T-cell (primary cell): ENCODE measurements at regions not wholly inside any gene's neighbourhood (a gene's known extent, or its start where the extent isn't known, plus 50 kb on each side); places are given as distances from the start of the nearest gene placed in this dataset.

Experiments
- ATAC-seq, 4 experiments: fragments of 200-7000 bp in 3 of 4; fragments of 150-1000 bp in 1 of 4; cut with Tn5 transposase; replicated peaks in 1 of 4; 1 replicate in 3 of 4; 2 replicates in 1 of 4; pipeline ENCODE4 v1.10.0; 2021; ENCODE audit warnings: moderate library complexity in 3 of 4, mild to moderate bottlenecking in 2 of 4, moderate number of reproducible peaks in 1 of 4
- CTCF ChIA-PET, 2 donors: fragments of 300-600 bp; sonication (Branson Sonifier 250); formaldehyde crosslinking; loops; one replicate each; lab custom pipeline; 2022; ENCODE audit warnings: antibody characterized with exemption in 2 of 2; lab: Charles Lee
- POLR2A ChIA-PET, 2 donors: fragments of 300-600 bp; sonication (Branson Sonifier 250); formaldehyde crosslinking; loops; one replicate each; lab custom pipeline; 2022; ENCODE audit warnings: antibody characterized with exemption in 2 of 2; lab: Charles Lee
- DNase-seq, 35 experiments: peaks; one replicate each; pipeline versions ENCODE4 v3.0.0 to v3.0.0-alpha.2; 2013 to 2023
- H3K27ac ChIP-seq: one replicate; pipeline ENCODE4 v1.5.1; 2013; ENCODE audit warnings: low read length
- H3K27me3 ChIP-seq, 2 experiments: replicated peaks in 1 of 2; 1 replicate in 1 of 2; 2 replicates in 1 of 2; pipeline versions ENCODE4 v1.6.1 to v1.7.0; 2013; ENCODE audit warnings: low read length in 1 of 2, mixed read lengths in 1 of 2; ENCODE audit not compliant: control insufficient read depth in 2 of 2, insufficient read depth in 2 of 2; ENCODE audit errors: extremely low read depth in 1 of 2
- H3K36me3 ChIP-seq, 2 donors: 1 replicate in 1 of 2; 2 replicates in 1 of 2; pipeline versions ENCODE4 v1.6.1 to v1.7.0; 2013; ENCODE audit warnings: low read length in 1 of 2; ENCODE audit not compliant: control insufficient read depth in 2 of 2, insufficient read depth in 1 of 2; ENCODE audit errors: extremely low read depth in 1 of 2
- H3K4me1 ChIP-seq, 2 experiments: 1 replicate in 1 of 2; 2 replicates in 1 of 2; pipeline versions ENCODE4 v1.6.1 to v1.7.0; 2013; ENCODE audit warnings: low read length in 2 of 2, mixed read lengths in 1 of 2; ENCODE audit not compliant: insufficient read depth in 2 of 2, control insufficient read depth in 1 of 2; ENCODE audit errors: extremely low read depth in 1 of 2
- H3K4me3 ChIP-seq, 2 donors: 1 replicate in 1 of 2; 2 replicates in 1 of 2; pipeline versions ENCODE4 v1.5.1 to v1.7.0; 2013; ENCODE audit warnings: mild to moderate bottlenecking in 2 of 2, low read length in 1 of 2, moderate library complexity in 1 of 2; ENCODE audit not compliant: control insufficient read depth in 1 of 2; ENCODE audit errors: extremely low read depth in 1 of 2
- H3K9me3 ChIP-seq: 2 replicates; pipeline ENCODE4 v1.7.0; 2013
- H3K27ac Mint-ChIP-seq, 2 donors: one replicate each; pipeline ENCODE4 v1.8.0; 2020 to 2021; ENCODE audit warnings: mild to moderate bottlenecking in 2 of 2, mixed read lengths in 2 of 2
- H3K27me3 Mint-ChIP-seq, 2 donors: one replicate each; pipeline ENCODE4 v1.8.0; 2021 to 2022; ENCODE audit warnings: mixed read lengths in 2 of 2
- H3K36me3 Mint-ChIP-seq: one replicate; pipeline ENCODE4 v1.8.0; 2021; ENCODE audit warnings: mixed read lengths
- H3K4me1 Mint-ChIP-seq, 3 donors: one replicate each; pipeline ENCODE4 v1.8.0; 2020 to 2022; ENCODE audit warnings: mixed read lengths in 3 of 3, mild to moderate bottlenecking in 1 of 3
- H3K4me3 Mint-ChIP-seq, 3 donors: one replicate each; pipeline ENCODE4 v1.8.0; 2020 to 2022; ENCODE audit warnings: mild to moderate bottlenecking in 3 of 3, mixed read lengths in 3 of 3, moderate library complexity in 3 of 3
- H3K9me3 Mint-ChIP-seq, 3 donors: one replicate each; pipeline ENCODE4 v1.8.0; 2020 to 2022; ENCODE audit warnings: mixed read lengths in 3 of 3
- WGBS: methylation state at CpG from one replicate; pipeline ENCODE4 v1.1.5; 2013; ENCODE audit warnings: missing lambda C conversion rate; ENCODE audit not compliant: insufficient coverage; 5-methylcytosine and 5-hydroxymethylcytosine counted together

DNA sequence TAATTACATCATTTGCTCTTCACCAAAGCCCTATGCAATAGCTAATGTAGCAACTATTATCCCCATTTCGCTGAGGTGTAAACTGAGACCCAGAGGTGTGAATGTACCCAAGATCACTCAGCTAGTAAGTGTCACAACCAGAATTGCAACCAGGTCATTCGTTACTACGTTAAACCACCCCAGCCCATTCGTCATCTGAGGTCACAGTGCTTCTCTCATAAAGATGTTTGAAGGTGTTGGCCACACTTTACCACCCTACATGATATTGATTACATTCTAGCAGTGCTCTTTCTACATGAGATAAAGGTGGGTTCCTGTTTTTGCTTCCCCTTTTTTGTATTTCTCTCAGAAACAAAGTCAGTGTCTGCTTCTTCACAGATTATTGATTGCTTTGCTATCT, 195.3 kb downstream of the ZBTB18 start:
- peaks cover 5 to 11% (median 11%) of the 10 kb centered on the region in 3 donors for H3K4me1 Mint-ChIP-seq
- ChIA-PET CTCF (interaction anchor here in 1 of 2 donors (0.6 kb wide), 1 partner anchor 53 kb away, joined by 3 read pairs; no protein-coding TSS in a partner anchor), POLR2A (no interaction called here)
- WGBS, result 100% methylated on average over 1 of the region's 4 CpGs
- H3K36me3 Mint-ChIP-seq, result no peaks in the 10 kb centered on the region
- H3K4me1 ChIP-seq, result peaks cover 0 to 3% of the 10 kb centered on the region in 2 experiments
- H3K9me3 ChIP-seq, result no peaks in the 10 kb centered on the region
- no peaks in the 10 kb centered on the region for H3K36me3 ChIP-seq
- ATAC-seq (no peak), DNase-seq (no peak)
- H3K9me3 Mint-ChIP-seq, result no peaks in the 10 kb centered on the region
- no peaks in the 10 kb centered on the region for H3K27me3 Mint-ChIP-seq
- H3K27me3 ChIP-seq, result no peaks in the 10 kb centered on the region
- no peak overlapping the region for H3K4me3 Mint-ChIP-seq
- H3K27ac ChIP-seq, result no peak overlapping the region
- no peak overlapping the region for H3K27ac Mint-ChIP-seq
- H3K4me3 ChIP-seq, result no peak overlapping the region

DNA sequence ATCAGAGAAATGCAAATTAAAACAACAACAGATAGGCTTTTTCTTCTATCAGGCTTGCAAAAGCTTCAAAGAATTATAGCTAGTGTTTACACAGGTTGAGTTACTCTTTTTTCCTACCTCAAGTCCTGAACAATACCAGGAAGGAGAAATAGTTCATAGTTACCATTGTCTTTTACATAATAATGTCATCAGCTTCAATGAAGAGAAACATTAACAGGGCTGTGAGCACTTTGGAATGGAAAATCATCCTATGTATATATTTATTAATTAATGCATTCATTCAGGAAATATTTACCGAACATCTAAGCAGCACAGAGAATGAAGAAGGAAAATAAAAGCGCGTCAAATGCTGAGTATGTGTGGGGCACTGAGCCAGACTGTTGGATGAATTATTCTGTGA, 197.3 kb downstream of the ZBTB18 start:
- H3K36me3 ChIP-seq, result no peaks in the 10 kb centered on the region
- ChIA-PET CTCF (interaction anchor here in 1 of 2 donors (0.6 kb wide), 1 partner anchor 453 kb away, joined by 4 read pairs; no protein-coding TSS in a partner anchor), POLR2A (no interaction called here)
- H3K9me3 Mint-ChIP-seq, result no peaks in the 10 kb centered on the region
- no peak overlapping the region for H3K27ac Mint-ChIP-seq
- H3K27me3 Mint-ChIP-seq, result no peaks in the 10 kb centered on the region
- H3K4me1 ChIP-seq, result no peaks in the 10 kb centered on the region
- H3K27me3 ChIP-seq, result peaks cover 0 to 3% of the 10 kb centered on the region in 2 experiments
- H3K4me3 Mint-ChIP-seq, result no peak overlapping the region
- no peak overlapping the region for H3K4me3 ChIP-seq
- H3K4me1 Mint-ChIP-seq, result no peaks in the 10 kb centered on the region
- no peak for ATAC-seq
- no peaks in the 10 kb centered on the region for H3K36me3 Mint-ChIP-seq
- no CpG with 5 or more reads among the region's 3 CpGs for WGBS
- DNase-seq, result no peak
- no peaks in the 10 kb centered on the region for H3K9me3 ChIP-seq
- H3K27ac ChIP-seq, result no peak overlapping the region

DNA sequence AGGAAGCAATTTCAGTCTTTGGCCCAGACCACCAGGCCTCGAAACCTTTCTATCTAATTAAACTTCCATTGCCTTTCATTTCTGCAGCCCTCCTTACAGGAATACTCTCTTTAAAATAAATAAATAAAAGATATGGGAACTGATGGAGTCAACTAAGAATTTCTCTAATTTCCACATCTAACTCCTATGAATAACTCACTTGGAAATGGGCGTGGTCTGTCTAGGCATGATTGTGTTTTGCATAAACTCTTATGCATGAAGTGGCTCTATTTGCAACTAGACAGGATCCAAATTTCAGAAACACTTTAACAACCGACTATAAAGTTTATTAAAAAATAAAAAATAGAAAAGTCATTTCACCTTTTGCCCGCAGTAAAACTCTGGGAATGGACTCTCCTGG, 199.5 kb downstream of the ADSS2 start:
- H3K4me1 Mint-ChIP-seq, result peaks cover 0 to 3% (median 0%) of the 10 kb centered on the region in 3 donors
- Histone ChIP-seq H3K9me3 (no peaks in the 10 kb centered on the region), H3K36me3 (no peaks in the 10 kb centered on the region), H3K27ac (no peak overlapping the region), H3K4me3 (no peak overlapping the region), H3K27me3 (peaks cover 0 to 5% of the 10 kb centered on the region in 2 experiments), H3K4me1 (peaks cover 0 to 2% of the 10 kb centered on the region in 2 experiments)
- POLR2A ChIA-PET, result no interaction called here
- peaks cover 0 to 4% (median 0%) of the 10 kb centered on the region in 3 donors for H3K9me3 Mint-ChIP-seq
- ATAC-seq, result no peak
- 79% methylated on average over 1 of the region's 4 CpGs for WGBS
- no peak overlapping the region for H3K27ac Mint-ChIP-seq
- H3K27me3 Mint-ChIP-seq, result peaks cover 0 to 2% of the 10 kb centered on the region in 2 donors
- H3K4me3 Mint-ChIP-seq, result no peak overlapping the region
- DNase-seq, result no peak
- CTCF ChIA-PET, result no interaction called here
- H3K36me3 Mint-ChIP-seq, result no peaks in the 10 kb centered on the region

DNA sequence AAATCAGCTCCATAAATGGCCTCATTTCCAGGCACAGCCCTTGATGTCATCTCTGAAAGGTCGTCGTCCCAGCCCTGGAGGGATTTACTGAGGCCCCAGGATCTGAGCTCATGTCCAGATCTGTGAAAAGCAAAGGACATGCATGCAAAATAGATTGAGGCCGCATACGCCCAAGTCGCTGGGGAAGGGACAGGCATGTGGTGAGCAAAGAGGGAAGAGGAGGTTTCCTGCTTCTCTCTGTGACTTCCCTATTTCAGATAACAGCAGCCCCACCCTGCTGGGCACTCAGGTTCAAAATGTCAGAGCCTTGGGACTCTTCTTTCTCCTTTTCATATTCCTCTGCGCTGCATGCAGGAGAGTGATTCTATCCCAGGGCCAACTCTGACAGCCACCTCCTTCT, 197.2 kb downstream of the ADSS2 start:
- peaks cover 0 to 2% of the 10 kb centered on the region in 2 donors for H3K27me3 Mint-ChIP-seq
- peak in 1 of 35 experiments; percentile 42 for DNase-seq

DNA sequence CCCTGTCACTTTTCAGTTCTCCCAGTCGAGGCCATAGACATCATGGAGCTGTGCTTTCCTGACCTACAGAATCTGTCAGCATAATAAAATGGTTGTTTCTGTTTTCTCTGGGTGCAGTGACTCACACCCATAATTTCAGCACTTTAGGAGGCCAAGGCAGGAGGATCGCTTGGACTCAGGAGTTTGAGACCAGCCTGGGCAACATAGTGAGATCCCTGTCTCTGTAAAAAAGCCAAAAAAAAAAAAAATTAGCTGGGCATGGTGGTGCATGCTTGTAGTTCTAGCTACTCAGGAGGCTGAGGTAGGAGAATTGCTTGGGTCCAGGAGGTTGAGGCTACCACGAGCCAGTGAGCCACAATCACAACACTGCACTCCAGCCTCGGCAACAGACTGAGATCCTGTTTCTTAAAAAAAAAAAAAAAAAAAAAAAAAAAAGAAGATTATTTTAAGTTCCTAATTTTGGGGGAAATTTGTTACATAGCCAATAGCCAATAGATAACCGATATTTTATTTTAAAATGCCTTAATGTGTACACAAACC, 196.2 kb downstream of the ADSS2 start:
- no peaks in the 10 kb centered on the region for H3K36me3 ChIP-seq

More for the DNA sequence above, 197.2 kb downstream of the ADSS2 start:
- peaks cover 0 to 4% (median 0%) of the 10 kb centered on the region in 3 donors for H3K9me3 Mint-ChIP-seq
- ATAC-seq, result no peak
- no peak overlapping the region for H3K4me3 Mint-ChIP-seq
- H3K4me3 ChIP-seq, result no peak overlapping the region
- H3K4me1 Mint-ChIP-seq, result peaks cover 0 to 3% (median 0%) of the 10 kb centered on the region in 3 donors
- no peaks in the 10 kb centered on the region for H3K9me3 ChIP-seq
- peaks cover 0 to 5% of the 10 kb centered on the region in 2 experiments for H3K27me3 ChIP-seq
- ChIA-PET POLR2A (no interaction called here), CTCF (interaction anchor here in 1 of 2 donors (1.5 kb wide), 1 partner anchor 45 kb away, joined by 4 read pairs; no protein-coding TSS in a partner anchor)
- no peaks in the 10 kb centered on the region for H3K36me3 Mint-ChIP-seq
- H3K4me1 ChIP-seq, result peaks cover 0 to 2% of the 10 kb centered on the region in 2 experiments
- no peak overlapping the region for H3K27ac Mint-ChIP-seq
- WGBS, result 54% methylated on average over 3 of the region's 6 CpGs
- H3K36me3 ChIP-seq, result no peaks in the 10 kb centered on the region
- no peak overlapping the region for H3K27ac ChIP-seq

DNA sequence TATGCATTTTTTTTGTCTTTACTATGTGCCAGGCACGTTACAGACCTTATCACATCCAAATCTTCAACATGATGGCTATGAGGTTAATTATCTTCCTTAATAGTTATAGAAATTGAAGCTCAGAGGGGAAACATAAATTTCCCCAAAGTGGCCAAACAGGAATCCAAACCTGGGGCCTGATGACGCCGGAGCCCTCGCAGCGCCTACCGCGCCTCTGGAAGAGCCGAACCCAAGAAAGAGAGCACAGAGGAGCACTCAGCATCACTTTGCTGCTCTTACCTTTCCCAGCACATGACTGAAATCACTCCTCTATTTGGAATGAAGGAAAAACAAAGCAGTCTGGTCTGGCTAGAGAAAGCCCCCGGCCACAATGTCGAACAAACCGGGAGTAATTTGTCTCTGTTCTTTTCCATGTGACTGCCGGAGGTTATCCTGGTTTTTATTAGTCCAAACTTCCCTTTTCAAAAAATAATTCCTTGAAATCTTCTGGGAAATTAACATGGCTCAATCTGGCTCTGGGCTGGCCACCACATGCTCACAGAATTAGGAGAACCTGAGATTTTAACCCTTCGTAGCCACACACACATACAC, 195.5 kb downstream of the ADSS2 start:
- WGBS, result 100% methylated on average over 1 of the region's 13 CpGs
- no peak for DNase-seq
- no peak overlapping the region for H3K4me3 ChIP-seq
- Mint-ChIP-seq H3K9me3 (peaks cover 0 to 4% (median 0%) of the 10 kb centered on the region in 3 donors), H3K27me3 (peaks cover 0 to 2% of the 10 kb centered on the region in 2 donors), H3K4me1 (peaks cover 0 to 3% (median 0%) of the 10 kb centered on the region in 3 donors), H3K36me3 (no peaks in the 10 kb centered on the region), H3K4me3 (no peak overlapping the region), H3K27ac (no peak overlapping the region)
- H3K27me3 ChIP-seq, result peaks cover 0 to 5% of the 10 kb centered on the region in 2 experiments
- no peak for ATAC-seq
- ChIA-PET CTCF (interaction anchor here (0.7 to 0.9 kb wide), 2 partner anchors 11 to 305 kb away, joined by 3 to 8 read pairs; no protein-coding TSS in a partner anchor), POLR2A (interaction anchor here (0.6 to 0.7 kb wide), 2 partner anchors 547 to 938 kb away, joined by 4 to 10 read pairs; no protein-coding TSS in a partner anchor)
- no peaks in the 10 kb centered on the region for H3K36me3 ChIP-seq
- H3K9me3 ChIP-seq, result no peaks in the 10 kb centered on the region
- no peak overlapping the region for H3K27ac ChIP-seq
- peaks cover 0 to 2% of the 10 kb centered on the region in 2 experiments for H3K4me1 ChIP-seq

More for the DNA sequence above, 196.2 kb downstream of the ADSS2 start:
- no peaks in the 10 kb centered on the region for H3K9me3 ChIP-seq
- no peak overlapping the region for H3K27ac Mint-ChIP-seq
- H3K27ac ChIP-seq, result no peak overlapping the region
- no peak overlapping the region for H3K4me3 Mint-ChIP-seq
- ATAC-seq (no peak), DNase-seq (no peak)
- no peak overlapping the region for H3K4me3 ChIP-seq
- H3K4me1 ChIP-seq, result peaks cover 0 to 2% of the 10 kb centered on the region in 2 experiments
- H3K4me1 Mint-ChIP-seq, result peaks cover 0 to 3% (median 0%) of the 10 kb centered on the region in 3 donors
- H3K9me3 Mint-ChIP-seq, result peaks cover 0 to 4% (median 0%) of the 10 kb centered on the region in 3 donors
- H3K27me3 Mint-ChIP-seq, result peaks cover 0 to 2% of the 10 kb centered on the region in 2 donors
- POLR2A ChIA-PET, result interaction anchor here (0.6 to 0.8 kb wide), 3 partner anchors 180 to 937 kb away, joined by 3 to 10 read pairs (median 4); no protein-coding TSS in a partner anchor
- WGBS, result no CpG with 5 or more reads among the region's 5 CpGs
- H3K36me3 Mint-ChIP-seq, result no peaks in the 10 kb centered on the region
- CTCF ChIA-PET, result interaction anchor here (0.6 to 0.9 kb wide), 4 partner anchors 10 to 304 kb away, joined by 3 to 8 read pairs (median 4); no protein-coding TSS in a partner anchor
- peaks cover 0 to 5% of the 10 kb centered on the region in 2 experiments for H3K27me3 ChIP-seq
